ENCODE measurements at regions not wholly inside any gene's neighbourhood (a gene's known extent, or its start where the extent isn't known, plus 50 kb on each side); places are given as distances from the start of the nearest gene placed in this dataset.
"Not testable (repeated sequence)": the region's sequence is repeated elsewhere in the genome, so short reads cannot be mapped to it uniquely, and the experiment has no call there.

- H3K27ac ChIP-seq = no peak overlapping the region
- WGBS, 2 donors = 88 to 93% methylated on average over 1 of the region's 1 CpG
- H3K27me3 ChIP-seq = no peaks in the 10 kb centered on the region
- intact Hi-C loops (cut with DNase I) = no loop called here
- TF ChIP-seq POLR2A (IDR thresholded peaks at IDR 0.05) (no peak), CTCF (IDR thresholded peaks at IDR 0.05) (no peak)
- DNase-seq = no peak
- no peaks in the 10 kb centered on the region for H3K9me3 ChIP-seq
- no peaks in the 10 kb centered on the region for H3K4me1 ChIP-seq
- H3K36me3 ChIP-seq = no peaks in the 10 kb centered on the region
- no peak overlapping the region for H3K4me3 ChIP-seq
Measured at GRCh38 chr1:232163533-232163932, 466.4 kb downstream of the SIPA1L2 start.

- DNase-seq = no peak
- H3K4me3 ChIP-seq = no peak overlapping the region
- H3K27me3 ChIP-seq = no peaks in the 10 kb centered on the region
- intact Hi-C loops (cut with DNase I) = no loop called here
- H3K27ac ChIP-seq = no peak overlapping the region
- no peaks in the 10 kb centered on the region for H3K4me1 ChIP-seq
- WGBS, 2 donors = 80% methylated on average over 1 of the region's 1 CpG; no CpG with 5 or more reads in 1 of the 2 donors
- no peaks in the 10 kb centered on the region for H3K36me3 ChIP-seq
- TF ChIP-seq CTCF (IDR thresholded peaks at IDR 0.05) (no peak), POLR2A (IDR thresholded peaks at IDR 0.05) (no peak)
- H3K9me3 ChIP-seq = no peaks in the 10 kb centered on the region
Measured at GRCh38 chr1:232162001-232162400, 467.9 kb downstream of the SIPA1L2 start.

GRCh38 chr1:232158558-232158957, 471.4 kb downstream of the SIPA1L2 start:
- H3K36me3 ChIP-seq; H3K27me3 ChIP-seq; DNase-seq; H3K9me3 ChIP-seq; H3K27ac ChIP-seq; intact Hi-C loops (cut with DNase I); H3K4me1 ChIP-seq; H3K4me3 ChIP-seq: not testable (repeated sequence)
- 87 to 94% methylated on average over 2 of the region's 2 CpGs for WGBS, 2 donors

- H3K36me3 ChIP-seq; H3K9me3 ChIP-seq; DNase-seq; intact Hi-C loops (cut with DNase I); H3K4me3 ChIP-seq; H3K27ac ChIP-seq; H3K27me3 ChIP-seq; H3K4me1 ChIP-seq: not testable (repeated sequence)
- 79 to 83% methylated on average over 3 of the region's 3 CpGs for WGBS, 2 donors
Measured at GRCh38 chr1:232156070-232156469, 473.9 kb downstream of the SIPA1L2 start.

- peaks cover 0 to 10% (median 0%) of the 10 kb centered on the region in 3 donors for H3K4me1 ChIP-seq
- no peaks in the 10 kb centered on the region for H3K36me3 ChIP-seq
- H3K27ac ChIP-seq = no peak overlapping the region
- H3K27me3 ChIP-seq = no peaks in the 10 kb centered on the region
- no peaks in the 10 kb centered on the region for H3K9me3 ChIP-seq
- intact Hi-C loops (cut with DNase I) = no loop called here
- no peak overlapping the region for H3K4me3 ChIP-seq
- TF ChIP-seq CTCF (IDR thresholded peaks at IDR 0.05) (no peak), POLR2A (IDR thresholded peaks at IDR 0.05) (no peak)
- DNase-seq = no peak
Measured at GRCh38 chr1:232153652-232154051, 476.3 kb downstream of the SIPA1L2 start.

- H3K27me3 ChIP-seq = no peaks in the 10 kb centered on the region
- intact Hi-C loops (cut with DNase I) = no loop called here
- H3K27ac ChIP-seq = no peak overlapping the region
- no peak for DNase-seq
- no peak overlapping the region for H3K4me3 ChIP-seq
- TF ChIP-seq POLR2A (IDR thresholded peaks at IDR 0.05) (no peak), CTCF (IDR thresholded peaks at IDR 0.05) (no peak)
- H3K36me3 ChIP-seq = no peaks in the 10 kb centered on the region
- peaks cover 0 to 10% (median 0%) of the 10 kb centered on the region in 3 donors for H3K4me1 ChIP-seq
- WGBS, 2 donors = 71 to 77% methylated on average over 8 of the region's 8 CpGs
- H3K9me3 ChIP-seq = no peaks in the 10 kb centered on the region
Measured at GRCh38 chr1:232150770-232151548, 479.0 kb downstream of the SIPA1L2 start.
